Adrenal gland (tissue), 9 donors: ENCODE measurements at regions not wholly inside any gene's neighbourhood (a gene's known extent, or its start where the extent isn't known, plus 50 kb on each side); places are given as distances from the start of the nearest gene placed in this dataset.

Experiments
- DNase-seq, 7 donors: peaks; one replicate each; pipeline ENCODE4 v3.0.0-alpha.2; 2019 to 2020
- H3K27ac ChIP-seq, 5 donors: fragments of 200-600 bp; sonication (generic) in 4 of 5; 1 replicate in 3 of 5; 2 replicates in 2 of 5; pipeline versions ENCODE4 v1.5.1 to v1.8.0; 2016 to 2020; ENCODE audit warnings: mild to moderate bottlenecking in 1 of 5
- H3K27me3 ChIP-seq: fragments of 200-600 bp; 2 replicates; pipeline ENCODE4 v1.8.0; 2021
- H3K36me3 ChIP-seq, 2 donors: fragments of 200-600 bp; replicated peaks in 1 of 2; 1 replicate in 1 of 2; 2 replicates in 1 of 2; pipeline versions ENCODE4 v1.5.1 to v1.8.0; 2018 to 2022
- H3K4me1 ChIP-seq, 2 donors: fragments of 200-600 bp; replicated peaks in 1 of 2; 1 replicate in 1 of 2; 2 replicates in 1 of 2; pipeline versions ENCODE4 v1.5.1 to v1.8.0; 2018 to 2021
- H3K4me3 ChIP-seq, 4 donors: fragments of 200-600 bp; sonication (generic) in 3 of 4; one replicate each; pipeline ENCODE4 v1.5.1; 2016 to 2018
- H3K9me3 ChIP-seq, 3 donors: fragments of 200-600 bp; sonication (generic) in 1 of 3; replicated peaks in 1 of 3; 1 replicate in 2 of 3; 2 replicates in 1 of 3; pipeline versions ENCODE4 v1.5.1 to v1.8.0; 2016 to 2021
- CTCF ChIP-seq, 6 experiments: fragments of 450-650 bp in 4 of 6; fragments of 200-600 bp in 2 of 6; sonication (generic) in 1 of 6; IDR thresholded peaks; 1 replicate in 5 of 6; 2 replicates in 1 of 6; pipeline versions ENCODE4 v1.5.1 to v1.8.0; 2016 to 2021; ENCODE audit warnings: antibody characterized with exemption in 6 of 6, mild to moderate bottlenecking in 2 of 6, moderate library complexity in 1 of 6
- POLR2A ChIP-seq, 2 donors: fragments of 450-650 bp; IDR thresholded peaks; one replicate each; pipeline ENCODE4 v1.6.1; 2017; ENCODE audit warnings: antibody characterized with exemption in 2 of 2, mild to moderate bottlenecking in 2 of 2, moderate library complexity in 1 of 2
- WGBS, 4 donors: extraction: QIAGEN DNeasy Blood & Tissue Kit in 2 of 4; methylation state at CpG; one replicate each; pipeline versions ENCODE4 v1.1.5 to v1.1.7; 2013 to 2017; 5-methylcytosine and 5-hydroxymethylcytosine counted together
- intact Hi-C, 2 donors: fragments of 100-400 bp; cut with DNase I; formaldehyde crosslinking; loops; one replicate each; pipeline versions ENCODE4 v1.14.1 to v1.15.0; 2022 to 2023
- donor health status: healthy with polysubstance abuse.
- donor health status: Bipolar disorder and iron deficiency.
- donor health status: DM: yes; HTN: yes; CAD: no.
- donor health status: DM: no; HTN: no; CAD: no.
- donor health status: DM: no; HTN: no; CAD: no.

- intact Hi-C loops: no loop called here
Measured at GRCh38 chr5:56343988-56344387, 110.9 kb upstream of the ANKRD55 start.

GRCh38 chr5:56342616-56343015, 109.5 kb upstream of the ANKRD55 start:
- intact Hi-C loops: no loop called here
- Histone ChIP-seq H3K9me3 (no peaks in the 10 kb centered on the region), H3K4me1 (no peaks in the 10 kb centered on the region), H3K27me3 (no peaks in the 10 kb centered on the region), H3K4me3 (no peak overlapping the region), H3K36me3 (no peaks in the 10 kb centered on the region), H3K27ac (no peak overlapping the region)
- no peak for TF ChIP-seq CTCF (IDR thresholded peaks at IDR 0.05)
- 85 to 99% (median 93%) methylated on average over 3 of the region's 3 CpGs for WGBS, 4 donors
- no peak for DNase-seq

More at GRCh38 chr5:56343988-56344387, 110.9 kb upstream of the ANKRD55 start:
- H3K9me3 ChIP-seq: no peaks in the 10 kb centered on the region
- H3K36me3 ChIP-seq: no peaks in the 10 kb centered on the region
- no peaks in the 10 kb centered on the region for H3K27me3 ChIP-seq
- no peak for DNase-seq
- no peak for TF ChIP-seq CTCF (IDR thresholded peaks at IDR 0.05)
- TF ChIP-seq POLR2A (IDR thresholded peaks at IDR 0.05): no peak
- no peak overlapping the region for H3K27ac ChIP-seq
- no peak overlapping the region for H3K4me3 ChIP-seq
- no peaks in the 10 kb centered on the region for H3K4me1 ChIP-seq
- WGBS, 4 donors: 88 to 97% (median 93%) methylated on average over 2 of the region's 2 CpGs

- no peak for DNase-seq
Measured at GRCh38 chr5:56340196-56340980, 107.3 kb upstream of the ANKRD55 start.

GRCh38 chr5:56339732-56340131, 106.6 kb upstream of the ANKRD55 start:
- Histone ChIP-seq H3K36me3 (no peaks in the 10 kb centered on the region), H3K27ac (no peak overlapping the region), H3K4me3 (no peak overlapping the region), H3K9me3 (no peaks in the 10 kb centered on the region), H3K4me1 (no peaks in the 10 kb centered on the region), H3K27me3 (no peaks in the 10 kb centered on the region)
- intact Hi-C loops: no loop called here
- TF ChIP-seq CTCF (IDR thresholded peaks at IDR 0.05): no peak
- no peak for TF ChIP-seq POLR2A (IDR thresholded peaks at IDR 0.05)
- 84 to 87% (median 84%) methylated on average over 4 of the region's 4 CpGs for WGBS, 4 donors
- DNase-seq: no peak

More at GRCh38 chr5:56340196-56340980, 107.3 kb upstream of the ANKRD55 start:
- Histone ChIP-seq H3K36me3 (no peaks in the 10 kb centered on the region), H3K9me3 (no peaks in the 10 kb centered on the region), H3K4me3 (no peak overlapping the region), H3K27me3 (no peaks in the 10 kb centered on the region), H3K4me1 (no peaks in the 10 kb centered on the region), H3K27ac (no peak overlapping the region)
- TF ChIP-seq POLR2A (IDR thresholded peaks at IDR 0.05) (no peak), CTCF (IDR thresholded peaks at IDR 0.05) (no peak)
- intact Hi-C loops: no loop called here
- 79 to 90% (median 81%) methylated on average over 3 of the region's 3 CpGs for WGBS, 4 donors
